Breast epithelium (tissue), 3 donors: ENCODE measurements at regions not wholly inside any gene's neighbourhood (a gene's known extent, or its start where the extent isn't known, plus 50 kb on each side); places are given as distances from the start of the nearest gene placed in this dataset.

Source experiments
- POLR2A ChIP-seq: fragments of 450-650 bp; IDR thresholded peaks from one replicate; pipeline ENCODE4 v1.6.1; 2016; ENCODE audit warnings: antibody characterized with exemption, mild to moderate bottlenecking, moderate library complexity
- TF ChIP-seq, protein P1 (sequence below), 3 donors: fragments of 450-650 bp; IDR thresholded peaks; one replicate each; pipeline ENCODE4 v1.5.1; 2016 to 2017; ENCODE audit warnings: antibody characterized with exemption in 3 of 3, mild to moderate bottlenecking in 3 of 3, moderate library complexity in 3 of 3

DNA sequence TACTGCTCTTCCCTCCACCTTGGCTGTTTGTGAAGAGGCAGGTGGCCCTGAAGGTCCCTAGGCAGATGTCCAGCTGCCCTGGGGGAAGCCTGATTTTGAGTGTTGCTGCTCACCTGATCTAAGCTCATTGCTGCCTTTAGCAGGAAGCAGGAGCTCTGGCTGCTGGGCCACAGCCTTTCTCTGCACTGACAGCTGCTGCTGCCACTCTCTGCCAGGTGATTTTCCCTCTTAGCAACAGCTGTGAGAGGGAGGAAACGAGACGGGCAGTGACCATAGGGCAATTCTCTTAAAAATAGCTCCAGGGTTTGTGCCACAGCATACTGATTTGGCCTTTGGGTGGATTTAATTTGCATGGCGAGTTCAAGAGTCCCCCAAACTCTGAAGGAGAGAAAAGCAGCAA, 415.8 kb upstream of the SEMA6D start:
- TF ChIP-seq, protein P1, sequence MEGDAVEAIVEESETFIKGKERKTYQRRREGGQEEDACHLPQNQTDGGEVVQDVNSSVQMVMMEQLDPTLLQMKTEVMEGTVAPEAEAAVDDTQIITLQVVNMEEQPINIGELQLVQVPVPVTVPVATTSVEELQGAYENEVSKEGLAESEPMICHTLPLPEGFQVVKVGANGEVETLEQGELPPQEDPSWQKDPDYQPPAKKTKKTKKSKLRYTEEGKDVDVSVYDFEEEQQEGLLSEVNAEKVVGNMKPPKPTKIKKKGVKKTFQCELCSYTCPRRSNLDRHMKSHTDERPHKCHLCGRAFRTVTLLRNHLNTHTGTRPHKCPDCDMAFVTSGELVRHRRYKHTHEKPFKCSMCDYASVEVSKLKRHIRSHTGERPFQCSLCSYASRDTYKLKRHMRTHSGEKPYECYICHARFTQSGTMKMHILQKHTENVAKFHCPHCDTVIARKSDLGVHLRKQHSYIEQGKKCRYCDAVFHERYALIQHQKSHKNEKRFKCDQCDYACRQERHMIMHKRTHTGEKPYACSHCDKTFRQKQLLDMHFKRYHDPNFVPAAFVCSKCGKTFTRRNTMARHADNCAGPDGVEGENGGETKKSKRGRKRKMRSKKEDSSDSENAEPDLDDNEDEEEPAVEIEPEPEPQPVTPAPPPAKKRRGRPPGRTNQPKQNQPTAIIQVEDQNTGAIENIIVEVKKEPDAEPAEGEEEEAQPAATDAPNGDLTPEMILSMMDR (IDR thresholded peaks at IDR 0.05) = no peak
- no peak for TF ChIP-seq POLR2A
